NCI-H82 treated with DMSO at 0.1 percent for 48 hours (cell line): ENCODE measurements at regions not wholly inside any gene's neighbourhood (a gene's known extent, or its start where the extent isn't known, plus 50 kb on each side); places are given as distances from the start of the nearest gene placed in this dataset.
"Not testable (repeated sequence)": the region's sequence is repeated elsewhere in the genome, so short reads cannot be mapped to it uniquely, and the experiment has no call there.

ENCODE experiments used
- DNase-seq: peaks from one replicate; lab custom pipeline; 2025; ENCODE audit not compliant: unreplicated experiment; lab: John Stamatoyannopoulos, UW

GRCh38 chr1:221865808-221866207 lies 123.9 kb upstream of the DUSP10 start:
- DNase-seq = no peak

- no peak for DNase-seq
Measured at GRCh38 chr1:221863635-221864034, 121.7 kb upstream of the DUSP10 start.

GRCh38 chr1:221862971-221863370 lies 121.1 kb upstream of the DUSP10 start:
- no peak for DNase-seq

GRCh38 chr1:221858818-221859611 lies 117.1 kb upstream of the DUSP10 start:
- DNase-seq = no peak

GRCh38 chr1:221857094-221857444 lies 115.2 kb upstream of the DUSP10 start:
- DNase-seq = not testable (repeated sequence)

- DNase-seq = no peak
Measured at GRCh38 chr1:221856228-221857093, 114.6 kb upstream of the DUSP10 start.

- no peak for DNase-seq
Measured at GRCh38 chr1:221855156-221855555, 113.3 kb upstream of the DUSP10 start.

- no peak for DNase-seq
Measured at GRCh38 chr1:221851336-221851735, 109.4 kb upstream of the DUSP10 start.

- no peak for DNase-seq
Measured at GRCh38 chr1:221850470-221851187, 108.7 kb upstream of the DUSP10 start.

GRCh38 chr1:221849897-221850296 lies 108.0 kb upstream of the DUSP10 start:
- DNase-seq = no peak

GRCh38 chr1:221849110-221849509 lies 107.2 kb upstream of the DUSP10 start:
- DNase-seq = no peak

GRCh38 chr1:221847676-221848075 lies 105.8 kb upstream of the DUSP10 start:
- no peak for DNase-seq

GRCh38 chr1:221845650-221846371 lies 103.9 kb upstream of the DUSP10 start:
- DNase-seq = no peak

GRCh38 chr1:221841983-221842335 lies 100.1 kb upstream of the DUSP10 start:
- DNase-seq = no peak

GRCh38 chr1:221841251-221841982 lies 99.5 kb upstream of the DUSP10 start:
- DNase-seq = no peak

GRCh38 chr1:221840511-221841243 lies 98.8 kb upstream of the DUSP10 start:
- no peak for DNase-seq

GRCh38 chr1:221839782-221840395 lies 98.0 kb upstream of the DUSP10 start:
- no peak for DNase-seq

- DNase-seq = no peak
Measured at GRCh38 chr1:221839321-221839720, 97.4 kb upstream of the DUSP10 start.

- no peak for DNase-seq
Measured at GRCh38 chr1:221837896-221838295, 96.0 kb upstream of the DUSP10 start.
